Mesendoderm (in vitro differentiated cells): ENCODE measurements at regions not wholly inside any gene's neighbourhood (a gene's known extent, or its start where the extent isn't known, plus 50 kb on each side); places are given as distances from the start of the nearest gene placed in this dataset.

Experiments
- DNase-seq: peaks from one replicate; pipeline ENCODE4 v3.0.0; 2013
- H2AK5ac ChIP-seq: 2 replicates; pipeline ENCODE4 v1.6.1; 2013; ENCODE audit warnings: low read length, inconsistent platforms
- H2BK120ac ChIP-seq: 2 replicates; pipeline ENCODE4 v1.6.1; 2013; ENCODE audit warnings: low read depth, mild to moderate bottlenecking, low read length, moderate library complexity, mixed read lengths
- H2BK15ac ChIP-seq: replicated peaks from 2 replicates; pipeline ENCODE4 v1.6.1; 2013; ENCODE audit warnings: low read depth, mild to moderate bottlenecking, moderate library complexity
- H2BK5ac ChIP-seq: 2 replicates; pipeline ENCODE4 v1.6.1; 2013; ENCODE audit warnings: low read length, inconsistent platforms
- H3K18ac ChIP-seq: 2 replicates; pipeline ENCODE4 v1.6.1; 2013; ENCODE audit warnings: mild to moderate bottlenecking, low read length, mixed read lengths
- H3K23ac ChIP-seq: one replicate; pipeline ENCODE4 v1.6.1; 2013; ENCODE audit warnings: low read length
- H3K27ac ChIP-seq: 2 replicates; pipeline ENCODE4 v1.5.1; 2013; ENCODE audit warnings: low read depth, mild to moderate bottlenecking, inconsistent platforms, low read length, moderate library complexity
- H3K27me3 ChIP-seq: 2 replicates; pipeline ENCODE4 v1.6.1; 2013; ENCODE audit warnings: low read length, control low read depth, mild to moderate bottlenecking, inconsistent platforms; ENCODE audit not compliant: insufficient read depth, poor library complexity
- H3K36me3 ChIP-seq: 2 replicates; pipeline ENCODE4 v1.6.1; 2013; ENCODE audit warnings: low read length, inconsistent platforms; ENCODE audit not compliant: control insufficient read depth, insufficient read depth
- H3K4ac ChIP-seq: one replicate; pipeline ENCODE4 v1.6.1; 2013; ENCODE audit warnings: low read depth, mild to moderate bottlenecking, low read length, moderate library complexity
- H3K4me1 ChIP-seq: 2 replicates; pipeline ENCODE4 v1.6.1; 2013; ENCODE audit warnings: low read depth, low read length, inconsistent platforms; ENCODE audit not compliant: control insufficient read depth
- H3K4me2 ChIP-seq: 2 replicates; pipeline ENCODE4 v1.6.1; 2013; ENCODE audit warnings: low read length
- H3K4me3 ChIP-seq: 2 replicates; pipeline ENCODE4 v1.5.1; 2013; ENCODE audit warnings: mild to moderate bottlenecking, low read length
- H3K56ac ChIP-seq: one replicate; pipeline ENCODE4 v1.6.1; 2013; ENCODE audit warnings: low read length
- H3K79me1 ChIP-seq: 2 replicates; pipeline ENCODE4 v1.6.1; 2013; ENCODE audit warnings: low read length, inconsistent platforms
- H3K79me2 ChIP-seq: 2 replicates; pipeline ENCODE4 v1.6.1; 2013; ENCODE audit warnings: mild to moderate bottlenecking, low read length; ENCODE audit not compliant: control insufficient read depth, insufficient read depth
- H3K9ac ChIP-seq: 2 replicates; pipeline ENCODE4 v1.6.1; 2013; ENCODE audit warnings: low read length, inconsistent platforms
- H4K5ac ChIP-seq: one replicate; pipeline ENCODE4 v1.6.1; 2013; ENCODE audit warnings: low read length
- H4K8ac ChIP-seq: one replicate; pipeline ENCODE4 v1.6.1; 2013; ENCODE audit warnings: low read depth, mild to moderate bottlenecking, control low read depth, low read length, moderate library complexity
- WGBS: extraction: QIAGEN DNeasy Blood & Tissue Kit; methylation state at CpG from one replicate; pipeline ENCODE4 v1.1.7; 2013; ENCODE audit warnings: low lambda C conversion rate, missing lambda C conversion rate; ENCODE audit not compliant: insufficient coverage; ENCODE audit errors: extremely low coverage; 5-methylcytosine and 5-hydroxymethylcytosine counted together

GRCh38 chr6:169927711-169928110, 176.3 kb downstream of the ERMARD start:
- Histone ChIP-seq H2AK5ac (no peak overlapping the region), H3K79me1 (no peaks in the 10 kb centered on the region), H3K18ac (no peak overlapping the region), H3K4me1 (no peaks in the 10 kb centered on the region), H2BK120ac (no peak overlapping the region), H3K23ac (no peak overlapping the region), H2BK15ac (no peak overlapping the region), H3K79me2 (no peaks in the 10 kb centered on the region), H3K27ac (no peak overlapping the region), H4K8ac (no peak overlapping the region), H3K9ac (no peak overlapping the region), H3K4me3 (no peak overlapping the region), H3K56ac (no peak overlapping the region), H3K4ac (no peak overlapping the region), H4K5ac (no peak overlapping the region), H2BK5ac (no peak overlapping the region), H3K27me3 (no peaks in the 10 kb centered on the region), H3K4me2 (no peak overlapping the region), H3K36me3 (no peaks in the 10 kb centered on the region)
- no peak for DNase-seq
- no CpG with 5 or more reads among the region's 5 CpGs for WGBS

- H3K27me3 ChIP-seq, result no peaks in the 10 kb centered on the region
- no peak overlapping the region for H2BK15ac ChIP-seq
- H4K8ac ChIP-seq, result no peak overlapping the region
- no peak overlapping the region for H3K23ac ChIP-seq
- no peak overlapping the region for H3K56ac ChIP-seq
- H2BK5ac ChIP-seq, result no peak overlapping the region
- H3K79me1 ChIP-seq, result no peaks in the 10 kb centered on the region
- H2BK120ac ChIP-seq, result no peak overlapping the region
- H3K4ac ChIP-seq, result no peak overlapping the region
- H2AK5ac ChIP-seq, result no peak overlapping the region
- H3K18ac ChIP-seq, result no peak overlapping the region
- H3K79me2 ChIP-seq, result no peaks in the 10 kb centered on the region
- DNase-seq, result no peak
- H3K27ac ChIP-seq, result no peak overlapping the region
- no peak overlapping the region for H4K5ac ChIP-seq
- no peak overlapping the region for H3K9ac ChIP-seq
- H3K36me3 ChIP-seq, result no peaks in the 10 kb centered on the region
- no peak overlapping the region for H3K4me2 ChIP-seq
- WGBS, result no CpG with 5 or more reads among the region's 11 CpGs
- H3K4me1 ChIP-seq, result no peaks in the 10 kb centered on the region
- H3K4me3 ChIP-seq, result no peak overlapping the region
Observed at GRCh38 chr6:169926617-169927417, 175.4 kb downstream of the ERMARD start.

GRCh38 chr6:169923468-169924464, 172.3 kb downstream of the ERMARD start:
- Histone ChIP-seq H4K5ac (no peak overlapping the region), H2BK5ac (no peak overlapping the region), H3K4me1 (no peaks in the 10 kb centered on the region), H3K18ac (no peak overlapping the region), H2BK120ac (no peak overlapping the region), H3K4me3 (no peak overlapping the region), H3K36me3 (no peaks in the 10 kb centered on the region), H3K27ac (no peak overlapping the region), H3K56ac (no peak overlapping the region), H3K4ac (no peak overlapping the region), H2BK15ac (no peak overlapping the region), H4K8ac (no peak overlapping the region), H3K79me2 (no peaks in the 10 kb centered on the region), H3K23ac (no peak overlapping the region), H3K9ac (no peak overlapping the region), H3K4me2 (no peak overlapping the region), H3K79me1 (no peaks in the 10 kb centered on the region), H3K27me3 (no peaks in the 10 kb centered on the region), H2AK5ac (no peak overlapping the region)
- WGBS, result no CpG with 5 or more reads among the region's 6 CpGs
- DNase-seq, result no peak

- no CpG with 5 or more reads among the region's 34 CpGs for WGBS
- Histone ChIP-seq H2BK120ac (no peak overlapping the region), H4K8ac (no peak overlapping the region), H3K4me3 (no peak overlapping the region), H3K4me1 (no peaks in the 10 kb centered on the region), H3K27me3 (no peaks in the 10 kb centered on the region), H3K79me1 (no peaks in the 10 kb centered on the region), H3K79me2 (no peaks in the 10 kb centered on the region), H2BK5ac (no peak overlapping the region), H2AK5ac (no peak overlapping the region), H2BK15ac (no peak overlapping the region), H4K5ac (no peak overlapping the region), H3K4ac (no peak overlapping the region), H3K4me2 (no peak overlapping the region), H3K27ac (no peak overlapping the region), H3K56ac (no peak overlapping the region), H3K18ac (no peak overlapping the region), H3K36me3 (no peaks in the 10 kb centered on the region), H3K9ac (no peak overlapping the region), H3K23ac (no peak overlapping the region)
- no peak for DNase-seq
Observed at GRCh38 chr6:169921853-169922824, 170.7 kb downstream of the ERMARD start.

GRCh38 chr6:169921217-169921616, 169.8 kb downstream of the ERMARD start:
- H3K4me3 ChIP-seq, result no peak overlapping the region
- H4K5ac ChIP-seq, result no peak overlapping the region
- no peaks in the 10 kb centered on the region for H3K4me1 ChIP-seq
- H3K27me3 ChIP-seq, result no peaks in the 10 kb centered on the region
- no peak overlapping the region for H3K9ac ChIP-seq
- H2BK15ac ChIP-seq, result no peak overlapping the region
- no peak overlapping the region for H4K8ac ChIP-seq
- H3K4me2 ChIP-seq, result no peak overlapping the region
- DNase-seq, result no peak
- H3K18ac ChIP-seq, result no peak overlapping the region
- no peak overlapping the region for H3K23ac ChIP-seq
- H3K36me3 ChIP-seq, result no peaks in the 10 kb centered on the region
- H2BK120ac ChIP-seq, result no peak overlapping the region
- H2BK5ac ChIP-seq, result no peak overlapping the region
- H3K27ac ChIP-seq, result no peak overlapping the region
- H3K79me1 ChIP-seq, result no peaks in the 10 kb centered on the region
- H2AK5ac ChIP-seq, result no peak overlapping the region
- WGBS, result no CpG with 5 or more reads among the region's 20 CpGs
- no peaks in the 10 kb centered on the region for H3K79me2 ChIP-seq
- H3K4ac ChIP-seq, result no peak overlapping the region
- H3K56ac ChIP-seq, result no peak overlapping the region
